BE2C (cell line): ENCODE measurements at regions not wholly inside any gene's neighbourhood (a gene's known extent, or its start where the extent isn't known, plus 50 kb on each side); places are given as distances from the start of the nearest gene placed in this dataset.

ENCODE experiments used
- DNase-seq: peaks from one replicate; pipeline ENCODE4 v3.0.0-alpha.2; 2020
- H3K27me3 ChIP-seq: fragments of 250-450 bp; sonication (Bioruptor Pico); 2 replicates; pipeline ENCODE4 v1.5.1; 2020; ENCODE audit warnings: mild to moderate bottlenecking
- H3K36me3 ChIP-seq: fragments of 250-450 bp; sonication (Bioruptor Pico); 2 replicates; pipeline ENCODE4 v1.5.1; 2020; ENCODE audit warnings: mild to moderate bottlenecking
- H3K4me1 ChIP-seq: fragments of 250-450 bp; sonication (Bioruptor Pico); 2 replicates; pipeline ENCODE4 v1.5.1; 2020
- H3K4me3 ChIP-seq: 2 replicates; pipeline ENCODE4 v1.5.1; 2011; ENCODE audit warnings: low read depth, low read length
- H3K9me3 ChIP-seq: fragments of 250-450 bp; sonication (Bioruptor Pico); 2 replicates; pipeline ENCODE4 v1.5.1; 2020
- CTCF ChIP-seq: IDR thresholded peaks from 2 replicates; pipeline ENCODE4 v1.5.1; 2012; ENCODE audit warnings: mild to moderate bottlenecking, low read depth, low read length

GRCh38 chr3:193996221-193996620 lies 139.7 kb upstream of the HES1 start:
- no peaks in the 10 kb centered on the region for H3K27me3 ChIP-seq
- no peak overlapping the region for H3K4me3 ChIP-seq
- TF ChIP-seq CTCF: no peak
- H3K9me3 ChIP-seq: no peaks in the 10 kb centered on the region
- peaks cover 8% of the 10 kb centered on the region for H3K4me1 ChIP-seq
- no peaks in the 10 kb centered on the region for H3K36me3 ChIP-seq
- DNase-seq: no peak

GRCh38 chr3:193996641-193997089 lies 139.3 kb upstream of the HES1 start:
- DNase-seq: no peak
- Histone ChIP-seq H3K4me3 (no peak overlapping the region), H3K4me1 (peaks cover 8% of the 10 kb centered on the region), H3K36me3 (no peaks in the 10 kb centered on the region), H3K27me3 (no peaks in the 10 kb centered on the region), H3K9me3 (no peaks in the 10 kb centered on the region)
- no peak for TF ChIP-seq CTCF

GRCh38 chr3:193997228-193998122 lies 138.5 kb upstream of the HES1 start:
- no peak overlapping the region for H3K4me3 ChIP-seq

DNA sequence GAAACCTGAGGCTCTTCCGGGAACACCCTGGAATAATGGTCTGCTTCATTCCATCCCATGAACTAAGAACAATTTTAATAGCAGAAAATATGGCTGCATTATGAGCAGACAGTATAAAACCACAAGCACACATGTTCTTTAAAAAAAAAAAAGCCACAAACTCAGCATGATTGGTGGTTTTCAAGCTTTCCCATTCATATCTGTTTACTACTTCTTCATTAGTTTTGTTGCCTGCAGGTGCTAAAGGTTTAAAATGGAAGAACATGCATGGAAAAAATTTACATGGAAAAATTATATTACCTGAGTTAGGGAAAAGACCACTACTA lies 137.9 kb upstream of the HES1 start:
- H3K27me3 ChIP-seq: no peaks in the 10 kb centered on the region
- no peaks in the 10 kb centered on the region for H3K36me3 ChIP-seq
- H3K4me3 ChIP-seq: no peak overlapping the region
- DNase-seq: no peak
- TF ChIP-seq CTCF: no peak
- H3K4me1 ChIP-seq: peaks cover 8% of the 10 kb centered on the region
- no peaks in the 10 kb centered on the region for H3K9me3 ChIP-seq

More at GRCh38 chr3:193997228-193998122, 138.5 kb upstream of the HES1 start:
- H3K36me3 ChIP-seq: no peaks in the 10 kb centered on the region
- DNase-seq: no peak
- H3K27me3 ChIP-seq: no peaks in the 10 kb centered on the region
- peaks cover 8% of the 10 kb centered on the region for H3K4me1 ChIP-seq
- TF ChIP-seq CTCF: no peak
- H3K9me3 ChIP-seq: no peaks in the 10 kb centered on the region

- no peaks in the 10 kb centered on the region for H3K27me3 ChIP-seq
- H3K4me3 ChIP-seq: no peak overlapping the region
- H3K9me3 ChIP-seq: no peaks in the 10 kb centered on the region
- TF ChIP-seq CTCF: no peak
- peaks cover 8% of the 10 kb centered on the region for H3K4me1 ChIP-seq
- DNase-seq: no peak
- H3K36me3 ChIP-seq: no peaks in the 10 kb centered on the region
Measured at GRCh38 chr3:193998628-193999195, 137.2 kb upstream of the HES1 start.

GRCh38 chr3:194000100-194000499 lies 135.8 kb upstream of the HES1 start:
- no peaks in the 10 kb centered on the region for H3K9me3 ChIP-seq
- no peak for DNase-seq
- peaks cover 8% of the 10 kb centered on the region for H3K4me1 ChIP-seq
- no peak for TF ChIP-seq CTCF
- H3K27me3 ChIP-seq: no peaks in the 10 kb centered on the region
- no peak overlapping the region for H3K4me3 ChIP-seq
- H3K36me3 ChIP-seq: no peaks in the 10 kb centered on the region
